Osteoblast (primary cell): ENCODE measurements at regions not wholly inside any gene's neighbourhood (a gene's known extent, or its start where the extent isn't known, plus 50 kb on each side); places are given as distances from the start of the nearest gene placed in this dataset.
A peak's percentile ranks its signal among the peaks of the same experiment; 100 is the strongest.

Experiments
- DNase-seq: peaks from one replicate; pipeline ENCODE4 v3.0.0; 2011; ENCODE audit warnings: low spot score, mixed read lengths; ENCODE audit not compliant: insufficient read length; ENCODE audit errors: missing footprints
- H2AFZ ChIP-seq: 2 replicates; pipeline ENCODE4 v1.6.0; 2011; ENCODE audit warnings: mild to moderate bottlenecking, low read length
- H3K27ac ChIP-seq: 2 replicates; pipeline ENCODE4 v1.5.1; 2011; ENCODE audit warnings: mild to moderate bottlenecking, low read depth, low read length, moderate library complexity
- H3K27me3 ChIP-seq: 2 replicates; pipeline ENCODE4 v1.6.0; 2012; ENCODE audit warnings: mild to moderate bottlenecking, control low read depth, inconsistent platforms, low read length, moderate library complexity; ENCODE audit not compliant: insufficient read depth
- H3K36me3 ChIP-seq: 2 replicates; pipeline ENCODE4 v1.5.1; 2011; ENCODE audit warnings: mild to moderate bottlenecking, low read length, control low read depth, moderate library complexity; ENCODE audit not compliant: insufficient read depth
- H3K4me1 ChIP-seq: 2 replicates; pipeline ENCODE4 v1.5.1; 2011; ENCODE audit warnings: mild to moderate bottlenecking, low read length, control low read depth, moderate library complexity; ENCODE audit not compliant: insufficient read depth
- H3K4me2 ChIP-seq: 2 replicates; pipeline ENCODE4 v1.6.0; 2011; ENCODE audit warnings: mild to moderate bottlenecking, low read length; ENCODE audit not compliant: insufficient read depth
- H3K4me3 ChIP-seq: fragments of 200-600 bp; sonication (generic); 3 replicates; pipeline ENCODE4 v1.5.1; 2012; ENCODE audit warnings: mild to moderate bottlenecking, low read length, inconsistent platforms; ENCODE audit not compliant: insufficient read depth
- H3K79me2 ChIP-seq: 2 replicates; pipeline ENCODE4 v1.6.0; 2012; ENCODE audit warnings: mild to moderate bottlenecking, low read length, control low read depth, inconsistent platforms; ENCODE audit not compliant: insufficient read depth
- H3K9me3 ChIP-seq: 2 replicates; pipeline ENCODE4 v1.5.1; 2011; ENCODE audit warnings: low read depth, low read length, control low read depth
- H4K20me1 ChIP-seq: 2 replicates; pipeline ENCODE4 v1.6.0; 2012; ENCODE audit warnings: mild to moderate bottlenecking, low read length, control low read depth; ENCODE audit not compliant: insufficient read depth
- CTCF ChIP-seq: IDR thresholded peaks from 2 replicates; pipeline ENCODE4 v1.5.1; 2011; ENCODE audit warnings: mild to moderate bottlenecking, low read depth, low read length, moderate library complexity; ENCODE audit errors: extremely low read depth

- Histone ChIP-seq H3K4me2 (peak overlapping the region; percentile 11), H3K36me3 (no peaks in the 10 kb centered on the region)
Measured at GRCh38 chr16:87245511-87245910, 71.7 kb downstream of the C16orf95 start.

GRCh38 chr16:87246269-87247065, 70.7 kb downstream of the C16orf95 start:
- no peak overlapping the region for H3K4me2 ChIP-seq
- H3K4me1 ChIP-seq, result no peaks in the 10 kb centered on the region
- no peak for DNase-seq
- H4K20me1 ChIP-seq, result no peaks in the 10 kb centered on the region
- no peaks in the 10 kb centered on the region for H3K79me2 ChIP-seq
- peaks cover 15% of the 10 kb centered on the region for H3K27me3 ChIP-seq
- no peak overlapping the region for H2AFZ ChIP-seq
- no peak overlapping the region for H3K27ac ChIP-seq
- TF ChIP-seq CTCF, result no peak
- H3K36me3 ChIP-seq, result no peaks in the 10 kb centered on the region
- no peak overlapping the region for H3K4me3 ChIP-seq
- no peaks in the 10 kb centered on the region for H3K9me3 ChIP-seq

More at GRCh38 chr16:87245511-87245910, 71.7 kb downstream of the C16orf95 start:
- H4K20me1 ChIP-seq, result no peaks in the 10 kb centered on the region
- no peak for TF ChIP-seq CTCF
- no peaks in the 10 kb centered on the region for H3K9me3 ChIP-seq
- H3K4me1 ChIP-seq, result peaks cover 2% of the 10 kb centered on the region
- H3K79me2 ChIP-seq, result no peaks in the 10 kb centered on the region
- H3K27ac ChIP-seq, result no peak overlapping the region
- H3K27me3 ChIP-seq, result peaks cover 15% of the 10 kb centered on the region
- peak overlapping the region; percentile 25 for H3K4me3 ChIP-seq
- H2AFZ ChIP-seq, result no peak overlapping the region
- no peak for DNase-seq

- no peak for TF ChIP-seq CTCF
- no peak for DNase-seq
- H3K9me3 ChIP-seq, result no peaks in the 10 kb centered on the region
- no peak overlapping the region for H3K4me3 ChIP-seq
- H4K20me1 ChIP-seq, result no peaks in the 10 kb centered on the region
- H3K4me2 ChIP-seq, result no peak overlapping the region
- no peaks in the 10 kb centered on the region for H3K4me1 ChIP-seq
- H3K79me2 ChIP-seq, result no peaks in the 10 kb centered on the region
- H2AFZ ChIP-seq, result no peak overlapping the region
- H3K36me3 ChIP-seq, result no peaks in the 10 kb centered on the region
- H3K27me3 ChIP-seq, result peaks cover 9% of the 10 kb centered on the region
- no peak overlapping the region for H3K27ac ChIP-seq
Measured at GRCh38 chr16:87248714-87249113, 68.5 kb downstream of the C16orf95 start.

- no peaks in the 10 kb centered on the region for H3K36me3 ChIP-seq
- no peak overlapping the region for H3K4me3 ChIP-seq
- no peak overlapping the region for H2AFZ ChIP-seq
- H3K4me1 ChIP-seq, result no peaks in the 10 kb centered on the region
- no peak for TF ChIP-seq CTCF
- no peak overlapping the region for H3K27ac ChIP-seq
- no peaks in the 10 kb centered on the region for H4K20me1 ChIP-seq
- H3K27me3 ChIP-seq, result peaks cover 7% of the 10 kb centered on the region
- H3K4me2 ChIP-seq, result no peak overlapping the region
- no peaks in the 10 kb centered on the region for H3K79me2 ChIP-seq
- DNase-seq, result no peak
- H3K9me3 ChIP-seq, result no peaks in the 10 kb centered on the region
Measured at GRCh38 chr16:87249425-87249824, 67.8 kb downstream of the C16orf95 start.
